Right atrium auricular region (tissue), 2 donors: ENCODE measurements at regions not wholly inside any gene's neighbourhood (a gene's known extent, or its start where the extent isn't known, plus 50 kb on each side); places are given as distances from the start of the nearest gene placed in this dataset.

ENCODE experiments used
- DNase-seq: peaks from one replicate; pipeline ENCODE4 v3.0.0-alpha.2; 2019; ENCODE audit warnings: low spot score
- H3K27ac ChIP-seq, 2 donors: fragments of 200-600 bp; sonication (generic); 1 replicate in 1 of 2; 2 replicates in 1 of 2; pipeline ENCODE4 v1.5.1; 2016 to 2019
- H3K27me3 ChIP-seq, 2 donors: fragments of 200-600 bp; sonication (generic); one replicate each; pipeline versions ENCODE4 v1.5.1 to v1.6.0; 2017 to 2019
- H3K36me3 ChIP-seq: fragments of 200-600 bp; sonication (generic); one replicate; pipeline ENCODE4 v1.5.1; 2016
- H3K4me1 ChIP-seq, 2 donors: fragments of 200-600 bp; sonication (generic); one replicate each; pipeline versions ENCODE4 v1.5.1 to v1.6.0; 2017 to 2019
- H3K4me3 ChIP-seq, 2 donors: fragments of 200-600 bp; sonication (generic); 1 replicate in 1 of 2; 2 replicates in 1 of 2; pipeline ENCODE4 v1.5.1; 2017 to 2019; ENCODE audit warnings: mild to moderate bottlenecking in 1 of 2, moderate library complexity in 1 of 2
- H3K9me3 ChIP-seq, 2 donors: fragments of 200-600 bp; sonication (generic); one replicate each; pipeline ENCODE4 v1.5.1; 2019
- CTCF ChIP-seq, 2 donors: fragments of 200-600 bp; sonication (generic); IDR thresholded peaks; one replicate each; pipeline ENCODE4 v1.5.1; 2019; ENCODE audit warnings: antibody characterized with exemption in 2 of 2

- no peaks in the 10 kb centered on the region for H3K36me3 ChIP-seq
- no peak overlapping the region for H3K27ac ChIP-seq
- no peaks in the 10 kb centered on the region for H3K4me1 ChIP-seq
- no peak for TF ChIP-seq CTCF (IDR thresholded peaks at IDR 0.05)
- peaks cover 0 to 7% of the 10 kb centered on the region in 2 donors for H3K9me3 ChIP-seq
- no peak for DNase-seq
- H3K4me3 ChIP-seq = no peak overlapping the region
- no peaks in the 10 kb centered on the region for H3K27me3 ChIP-seq
Observed at GRCh38 chr16:63614429-63614828, 1507.4 kb downstream of the CDH11 start.

- Histone ChIP-seq H3K36me3 (no peaks in the 10 kb centered on the region), H3K4me1 (no peaks in the 10 kb centered on the region), H3K27ac (no peak overlapping the region), H3K4me3 (no peak overlapping the region), H3K27me3 (no peaks in the 10 kb centered on the region), H3K9me3 (peaks cover 0 to 7% of the 10 kb centered on the region in 2 donors)
- no peak for DNase-seq
- no peak for TF ChIP-seq CTCF (IDR thresholded peaks at IDR 0.05)
Observed at GRCh38 chr16:63613701-63614100, 1508.2 kb downstream of the CDH11 start.

- H3K4me3 ChIP-seq = no peak overlapping the region
- H3K4me1 ChIP-seq = no peaks in the 10 kb centered on the region
- no peak for DNase-seq
- H3K9me3 ChIP-seq = peaks cover 0 to 7% of the 10 kb centered on the region in 2 donors
- no peak overlapping the region for H3K27ac ChIP-seq
- no peak for TF ChIP-seq CTCF (IDR thresholded peaks at IDR 0.05)
- no peaks in the 10 kb centered on the region for H3K36me3 ChIP-seq
- H3K27me3 ChIP-seq = no peaks in the 10 kb centered on the region
Observed at GRCh38 chr16:63612462-63613227, 1509.2 kb downstream of the CDH11 start.

GRCh38 chr16:63606778-63607177, 1515.1 kb downstream of the CDH11 start:
- no peak for TF ChIP-seq CTCF (IDR thresholded peaks at IDR 0.05)

GRCh38 chr16:63602206-63602927, 1519.5 kb downstream of the CDH11 start:
- Histone ChIP-seq H3K27me3 (no peaks in the 10 kb centered on the region), H3K27ac (no peak overlapping the region), H3K4me3 (no peak overlapping the region), H3K9me3 (no peaks in the 10 kb centered on the region), H3K36me3 (no peaks in the 10 kb centered on the region), H3K4me1 (no peaks in the 10 kb centered on the region)
- DNase-seq = no peak
- no peak for TF ChIP-seq CTCF (IDR thresholded peaks at IDR 0.05)

More at GRCh38 chr16:63606778-63607177, 1515.1 kb downstream of the CDH11 start:
- Histone ChIP-seq H3K4me3 (no peak overlapping the region), H3K27ac (no peak overlapping the region), H3K36me3 (no peaks in the 10 kb centered on the region), H3K4me1 (no peaks in the 10 kb centered on the region), H3K9me3 (peaks cover 0 to 7% of the 10 kb centered on the region in 2 donors), H3K27me3 (no peaks in the 10 kb centered on the region)
- DNase-seq = no peak
